Epithelial cell of esophagus (primary cell): ENCODE measurements at regions not wholly inside any gene's neighbourhood (a gene's known extent, or its start where the extent isn't known, plus 50 kb on each side); places are given as distances from the start of the nearest gene placed in this dataset.
"Not testable (repeated sequence)": the region's sequence is repeated elsewhere in the genome, so short reads cannot be mapped to it uniquely, and the experiment has no call there.

Experiments used
- DNase-seq: peaks from one replicate; pipeline ENCODE4 v3.0.0; 2010; ENCODE audit warnings: low read depth
- H3K4me3 ChIP-seq: 2 replicates; pipeline ENCODE4 v1.5.1; 2011; ENCODE audit warnings: mild to moderate bottlenecking, low read length, control low read depth
- TF ChIP-seq, protein P1 (sequence below): IDR thresholded peaks from 2 replicates; pipeline ENCODE4 v1.5.1; 2011; ENCODE audit warnings: low read depth, mild to moderate bottlenecking, low read length, control low read depth, inconsistent platforms; ENCODE audit not compliant: insufficient read depth; ENCODE audit errors: missing control alignments

DNA sequence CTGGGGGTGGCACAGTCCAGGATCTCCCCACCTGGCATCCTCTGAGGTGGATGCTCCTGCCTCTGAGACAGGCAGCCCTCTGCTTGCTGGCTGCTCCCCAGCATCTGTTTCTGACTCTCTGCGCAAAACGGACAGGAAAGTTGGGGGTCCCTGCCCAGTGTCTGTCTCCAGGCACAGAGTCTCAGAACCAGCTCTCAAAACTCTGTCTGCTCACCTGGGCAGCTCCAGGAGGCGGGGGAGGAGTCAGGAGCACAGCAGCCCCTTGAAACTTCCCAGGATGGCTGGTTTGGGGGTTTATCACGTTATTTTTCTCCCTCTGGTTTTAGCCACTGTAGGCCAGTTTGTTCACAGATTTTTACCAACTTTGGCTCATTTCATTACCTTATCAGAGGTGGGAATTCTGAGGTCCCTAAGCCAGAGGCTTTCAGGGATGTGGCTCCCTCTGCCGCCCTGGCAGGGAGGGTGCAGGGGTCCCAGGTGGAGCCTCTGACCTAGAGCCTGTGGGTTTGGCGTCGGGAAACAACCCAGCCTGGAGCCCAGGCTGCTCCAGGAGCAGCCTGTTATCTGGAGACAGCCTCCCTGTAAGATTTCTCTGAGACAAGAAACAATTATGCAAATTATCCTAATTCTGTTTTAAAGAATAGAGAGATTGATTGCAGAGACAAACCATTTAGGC lies 334.1 kb downstream of the CACNA1B start:
- TF ChIP-seq, protein P1, sequence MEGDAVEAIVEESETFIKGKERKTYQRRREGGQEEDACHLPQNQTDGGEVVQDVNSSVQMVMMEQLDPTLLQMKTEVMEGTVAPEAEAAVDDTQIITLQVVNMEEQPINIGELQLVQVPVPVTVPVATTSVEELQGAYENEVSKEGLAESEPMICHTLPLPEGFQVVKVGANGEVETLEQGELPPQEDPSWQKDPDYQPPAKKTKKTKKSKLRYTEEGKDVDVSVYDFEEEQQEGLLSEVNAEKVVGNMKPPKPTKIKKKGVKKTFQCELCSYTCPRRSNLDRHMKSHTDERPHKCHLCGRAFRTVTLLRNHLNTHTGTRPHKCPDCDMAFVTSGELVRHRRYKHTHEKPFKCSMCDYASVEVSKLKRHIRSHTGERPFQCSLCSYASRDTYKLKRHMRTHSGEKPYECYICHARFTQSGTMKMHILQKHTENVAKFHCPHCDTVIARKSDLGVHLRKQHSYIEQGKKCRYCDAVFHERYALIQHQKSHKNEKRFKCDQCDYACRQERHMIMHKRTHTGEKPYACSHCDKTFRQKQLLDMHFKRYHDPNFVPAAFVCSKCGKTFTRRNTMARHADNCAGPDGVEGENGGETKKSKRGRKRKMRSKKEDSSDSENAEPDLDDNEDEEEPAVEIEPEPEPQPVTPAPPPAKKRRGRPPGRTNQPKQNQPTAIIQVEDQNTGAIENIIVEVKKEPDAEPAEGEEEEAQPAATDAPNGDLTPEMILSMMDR: peak; percentile 11
- DNase-seq, H3K4me3 ChIP-seq: not testable (repeated sequence)

DNA sequence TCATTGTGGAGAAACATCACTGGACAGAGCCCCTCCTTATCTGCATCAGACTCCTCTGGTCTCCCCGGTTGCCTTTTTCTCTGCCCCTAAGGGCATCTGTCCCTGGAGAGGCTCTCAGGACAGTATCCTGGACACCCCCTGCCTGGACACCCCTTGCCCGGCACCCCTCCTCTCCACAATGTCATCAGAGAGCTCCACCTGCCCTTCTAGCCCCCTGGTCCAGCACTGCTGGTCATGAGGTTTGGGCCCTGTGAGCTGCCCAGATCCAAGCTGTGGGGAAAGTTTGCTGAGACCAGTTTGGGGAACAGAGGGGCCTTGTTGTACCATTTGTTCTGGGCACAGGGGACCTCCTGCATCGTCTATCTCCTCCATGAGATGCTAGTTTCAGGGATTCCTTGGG lies 335.2 kb downstream of the CACNA1B start:
- not testable (repeated sequence) for H3K4me3 ChIP-seq, DNase-seq

DNA sequence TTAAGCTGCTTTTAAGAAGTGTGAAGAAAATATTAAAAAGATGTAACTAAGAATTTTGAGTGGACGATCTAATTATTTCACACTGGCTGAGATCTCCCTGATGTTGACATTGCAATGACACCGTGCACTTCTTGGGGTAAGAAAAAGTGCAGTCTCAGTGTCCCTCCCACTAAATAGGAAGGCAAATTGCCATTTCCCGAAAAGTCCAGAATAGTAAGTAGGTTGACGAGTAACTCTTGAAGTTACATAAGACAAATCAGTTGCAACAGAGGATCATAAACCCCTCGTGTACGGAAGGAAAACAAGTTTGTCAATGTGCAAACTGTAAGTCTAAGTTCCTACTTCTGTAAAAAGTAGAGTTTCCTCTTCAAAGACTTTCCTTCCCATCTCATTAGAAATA lies 336.2 kb downstream of the CACNA1B start:
- DNase-seq, H3K4me3 ChIP-seq: not testable (repeated sequence)

DNA sequence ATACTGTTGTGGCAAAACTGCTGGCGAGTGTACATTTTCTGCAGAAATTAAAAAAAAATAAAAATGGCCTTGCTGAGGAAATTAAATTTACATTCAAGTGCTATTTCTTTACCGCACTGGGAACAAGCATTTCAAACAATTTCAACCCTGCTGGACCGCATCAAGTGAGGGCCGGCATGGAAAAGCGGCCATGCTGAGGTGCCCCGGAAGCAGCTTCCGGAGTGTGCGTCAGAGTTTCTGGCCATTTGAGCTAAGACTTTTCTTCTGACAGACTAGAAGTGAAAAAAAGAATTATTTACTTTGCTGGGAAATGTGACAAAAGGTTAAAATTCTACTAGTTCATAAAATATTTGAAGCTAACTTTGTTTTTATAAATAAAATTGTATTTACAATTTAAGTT lies 337.0 kb downstream of the CACNA1B start:
- H3K4me3 ChIP-seq, DNase-seq: not testable (repeated sequence)

DNA sequence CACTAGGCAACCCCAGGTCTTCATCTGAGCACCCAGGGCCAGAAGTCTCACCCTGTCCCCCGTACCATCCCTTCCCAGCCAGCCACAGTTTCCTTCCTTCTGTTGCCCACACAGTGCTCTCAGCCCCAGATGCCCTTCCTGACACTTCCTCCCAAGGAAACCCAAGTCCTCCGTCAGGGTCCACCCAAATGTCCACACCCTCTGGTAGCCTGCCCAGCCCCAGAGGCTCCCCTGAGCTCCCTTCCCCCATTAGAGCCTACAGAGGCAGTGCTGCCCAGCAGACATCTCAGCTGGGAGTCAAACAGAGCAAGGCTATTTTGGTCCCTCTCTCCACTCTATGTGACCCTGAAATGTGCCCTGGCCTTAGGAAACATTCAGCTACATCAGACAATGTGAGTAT lies 338.0 kb downstream of the CACNA1B start:
- not testable (repeated sequence) for H3K4me3 ChIP-seq, DNase-seq

DNA sequence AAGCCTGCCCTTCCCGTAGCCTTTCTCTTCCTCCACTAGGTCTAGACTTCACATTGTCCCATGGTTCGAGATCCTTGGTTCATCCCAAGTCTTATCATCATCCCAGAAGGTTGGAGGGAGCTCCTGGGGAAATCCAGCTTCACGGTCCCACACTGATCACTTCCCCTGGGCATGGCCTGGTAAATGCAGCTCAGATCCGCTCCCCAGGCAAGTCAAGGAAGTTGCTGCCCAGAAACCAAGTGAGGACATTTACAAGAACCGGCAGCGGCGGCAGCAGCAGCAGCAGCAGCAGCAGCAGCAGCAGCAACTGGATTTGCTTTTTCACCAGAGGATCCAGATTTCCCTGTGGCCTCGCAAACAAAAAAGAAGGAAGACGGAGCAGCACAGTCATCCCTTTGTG lies 339.2 kb downstream of the CACNA1B start:
- not testable (repeated sequence) for DNase-seq, H3K4me3 ChIP-seq

DNA sequence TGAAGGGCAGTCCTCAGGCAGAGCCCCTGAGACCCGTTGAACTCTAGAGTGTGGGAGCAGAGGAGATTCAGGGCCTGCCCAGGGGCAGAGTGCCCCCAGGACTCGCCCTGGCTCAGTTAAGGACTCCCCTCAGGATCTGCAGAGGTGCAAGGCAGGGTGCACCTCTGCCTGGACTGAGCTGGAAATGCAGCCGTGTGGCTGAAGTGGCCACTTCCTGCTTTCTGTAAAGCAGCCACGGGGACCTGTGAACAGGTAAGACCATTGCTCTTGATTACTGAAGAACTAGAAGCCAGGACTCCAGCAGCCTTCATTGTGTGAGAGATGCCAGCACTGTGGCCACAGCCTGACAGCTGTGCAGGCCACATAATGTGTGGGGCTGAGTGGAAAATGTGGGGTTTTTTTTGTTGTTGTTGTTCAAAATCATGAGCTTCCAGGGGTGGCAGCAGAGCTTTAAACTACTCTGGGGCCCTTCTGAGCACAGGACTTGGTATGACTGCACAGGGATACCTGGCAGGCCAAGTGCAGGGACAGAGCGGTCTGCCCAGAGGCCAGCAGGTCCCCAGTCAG lies 339.8 kb downstream of the CACNA1B start:
- H3K4me3 ChIP-seq, DNase-seq: not testable (repeated sequence)

DNA sequence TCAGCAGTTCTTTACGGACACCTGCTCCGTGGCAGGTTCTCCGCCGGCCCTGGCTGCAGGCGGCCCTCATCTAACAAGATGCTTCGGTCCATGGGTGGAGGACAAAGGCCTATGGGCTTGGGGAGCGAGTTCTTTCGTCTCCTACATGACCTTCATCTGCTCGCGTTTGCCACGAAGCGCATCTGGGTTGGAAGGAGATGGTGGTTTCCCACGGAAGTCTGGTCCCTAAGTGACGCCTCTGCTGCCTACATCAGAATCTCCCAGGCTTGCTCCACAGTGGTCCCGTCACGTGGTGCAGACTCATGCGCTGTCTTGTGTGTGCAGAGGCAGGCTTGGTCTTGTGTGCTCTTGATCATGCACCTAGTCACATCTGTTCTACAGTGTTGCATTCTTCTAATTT lies 341.7 kb downstream of the CACNA1B start:
- peak; percentile 45 for DNase-seq
- not testable (repeated sequence) for H3K4me3 ChIP-seq

DNA sequence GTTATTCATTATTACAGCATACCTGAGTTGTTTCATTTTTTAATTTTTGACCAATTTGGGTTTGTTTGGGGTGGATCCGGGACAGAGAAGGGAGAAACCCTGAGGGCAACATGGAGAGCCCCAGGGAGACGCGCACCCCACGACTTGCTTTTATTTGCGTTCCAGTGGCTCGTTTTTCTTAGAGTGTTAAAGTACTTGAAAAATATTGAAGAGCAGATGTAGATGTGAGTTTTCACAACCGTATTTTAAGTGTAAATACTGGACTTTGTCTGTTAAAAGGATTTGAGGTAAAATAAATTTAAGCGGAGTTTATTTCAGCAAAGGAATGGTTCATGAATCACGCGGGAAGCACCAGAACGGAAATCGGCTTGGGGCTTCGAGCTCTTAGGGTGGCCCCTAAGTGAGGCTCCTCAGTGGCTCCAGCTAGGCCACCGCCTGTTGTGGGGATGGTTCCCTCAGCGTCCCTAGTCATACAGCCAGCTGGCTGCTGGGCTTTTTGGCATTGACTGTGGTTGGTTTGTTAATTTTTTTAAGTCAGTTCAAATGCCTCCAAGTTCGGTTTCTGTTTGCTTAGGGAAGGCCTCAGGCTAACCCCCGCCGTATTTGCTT lies 344.0 kb downstream of the CACNA1B start:
- peak overlapping the region; percentile 28 for H3K4me3 ChIP-seq
- not testable (repeated sequence) for DNase-seq

DNA sequence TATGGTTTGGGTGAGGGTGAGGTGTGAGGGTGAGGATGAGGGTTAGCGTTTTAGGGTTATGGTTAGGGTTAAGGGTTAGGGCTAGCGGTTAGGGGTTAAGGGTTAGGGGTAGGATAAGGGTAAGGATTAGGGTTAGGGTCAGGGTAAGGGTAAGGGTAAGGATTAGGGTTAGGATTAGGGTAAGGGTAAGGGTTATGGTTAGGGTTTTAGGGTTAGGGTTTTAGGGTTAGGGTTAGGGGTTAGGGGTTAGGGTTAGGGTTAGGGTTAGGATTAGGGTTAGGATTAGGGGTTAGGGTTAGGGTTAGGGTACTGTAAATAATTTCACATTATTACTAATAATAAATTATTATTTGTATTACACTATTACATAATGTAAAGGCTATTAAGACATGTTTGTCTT lies 359.5 kb downstream of the CACNA1B start:
- not testable (repeated sequence) for H3K4me3 ChIP-seq, DNase-seq

DNA sequence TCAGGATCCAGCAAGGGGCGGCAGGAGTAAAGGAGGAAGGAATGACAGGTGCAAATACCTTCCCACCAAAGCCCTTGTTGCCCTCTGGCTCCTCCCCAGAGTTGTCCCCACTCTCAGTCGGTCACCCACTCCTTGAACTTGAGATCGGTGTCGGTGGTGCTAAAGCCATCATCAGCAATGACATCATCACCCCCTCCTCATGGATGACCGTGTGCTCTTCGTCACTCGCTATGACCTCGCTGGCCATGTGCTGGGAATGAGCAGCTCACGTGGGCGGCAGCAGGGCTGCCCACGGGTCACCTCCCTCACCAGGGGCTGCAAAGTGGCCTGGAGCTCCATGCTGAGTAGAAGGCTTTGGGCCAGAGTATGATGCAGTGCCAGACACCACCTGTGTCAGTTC lies 405.3 kb downstream of the CACNA1B start:
- H3K4me3 ChIP-seq, DNase-seq: not testable (repeated sequence)
